ENCODE measurements at regions not wholly inside any gene's neighbourhood (a gene's known extent, or its start where the extent isn't known, plus 50 kb on each side); places are given as distances from the start of the nearest gene placed in this dataset.

DNA sequence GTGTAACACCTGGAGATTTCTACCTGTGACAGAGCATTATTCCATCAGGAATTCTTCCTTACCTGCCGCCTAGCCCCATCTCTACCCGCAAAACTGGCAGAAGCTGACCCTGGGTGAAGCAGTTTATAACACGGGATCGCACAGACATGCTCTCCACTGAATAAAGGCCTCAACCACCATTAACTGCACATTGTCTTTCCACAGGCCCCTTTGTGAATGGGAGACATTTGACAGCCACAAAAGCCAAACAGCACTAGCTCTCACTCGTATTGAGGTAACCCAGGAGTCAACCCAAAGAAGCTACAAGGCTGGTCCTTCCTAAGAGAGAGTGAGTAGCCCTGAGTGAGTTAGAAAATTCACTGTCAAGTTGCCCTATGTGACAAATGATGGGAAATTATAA is 135.6 kb downstream of the RCN1 start (continued):
- TF ChIP-seq, protein P1, sequence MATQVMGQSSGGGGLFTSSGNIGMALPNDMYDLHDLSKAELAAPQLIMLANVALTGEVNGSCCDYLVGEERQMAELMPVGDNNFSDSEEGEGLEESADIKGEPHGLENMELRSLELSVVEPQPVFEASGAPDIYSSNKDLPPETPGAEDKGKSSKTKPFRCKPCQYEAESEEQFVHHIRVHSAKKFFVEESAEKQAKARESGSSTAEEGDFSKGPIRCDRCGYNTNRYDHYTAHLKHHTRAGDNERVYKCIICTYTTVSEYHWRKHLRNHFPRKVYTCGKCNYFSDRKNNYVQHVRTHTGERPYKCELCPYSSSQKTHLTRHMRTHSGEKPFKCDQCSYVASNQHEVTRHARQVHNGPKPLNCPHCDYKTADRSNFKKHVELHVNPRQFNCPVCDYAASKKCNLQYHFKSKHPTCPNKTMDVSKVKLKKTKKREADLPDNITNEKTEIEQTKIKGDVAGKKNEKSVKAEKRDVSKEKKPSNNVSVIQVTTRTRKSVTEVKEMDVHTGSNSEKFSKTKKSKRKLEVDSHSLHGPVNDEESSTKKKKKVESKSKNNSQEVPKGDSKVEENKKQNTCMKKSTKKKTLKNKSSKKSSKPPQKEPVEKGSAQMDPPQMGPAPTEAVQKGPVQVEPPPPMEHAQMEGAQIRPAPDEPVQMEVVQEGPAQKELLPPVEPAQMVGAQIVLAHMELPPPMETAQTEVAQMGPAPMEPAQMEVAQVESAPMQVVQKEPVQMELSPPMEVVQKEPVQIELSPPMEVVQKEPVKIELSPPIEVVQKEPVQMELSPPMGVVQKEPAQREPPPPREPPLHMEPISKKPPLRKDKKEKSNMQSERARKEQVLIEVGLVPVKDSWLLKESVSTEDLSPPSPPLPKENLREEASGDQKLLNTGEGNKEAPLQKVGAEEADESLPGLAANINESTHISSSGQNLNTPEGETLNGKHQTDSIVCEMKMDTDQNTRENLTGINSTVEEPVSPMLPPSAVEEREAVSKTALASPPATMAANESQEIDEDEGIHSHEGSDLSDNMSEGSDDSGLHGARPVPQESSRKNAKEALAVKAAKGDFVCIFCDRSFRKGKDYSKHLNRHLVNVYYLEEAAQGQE (IDR thresholded peaks at IDR 0.05; ENCODE audit: low read depth, low read length), result no peak

DNA sequence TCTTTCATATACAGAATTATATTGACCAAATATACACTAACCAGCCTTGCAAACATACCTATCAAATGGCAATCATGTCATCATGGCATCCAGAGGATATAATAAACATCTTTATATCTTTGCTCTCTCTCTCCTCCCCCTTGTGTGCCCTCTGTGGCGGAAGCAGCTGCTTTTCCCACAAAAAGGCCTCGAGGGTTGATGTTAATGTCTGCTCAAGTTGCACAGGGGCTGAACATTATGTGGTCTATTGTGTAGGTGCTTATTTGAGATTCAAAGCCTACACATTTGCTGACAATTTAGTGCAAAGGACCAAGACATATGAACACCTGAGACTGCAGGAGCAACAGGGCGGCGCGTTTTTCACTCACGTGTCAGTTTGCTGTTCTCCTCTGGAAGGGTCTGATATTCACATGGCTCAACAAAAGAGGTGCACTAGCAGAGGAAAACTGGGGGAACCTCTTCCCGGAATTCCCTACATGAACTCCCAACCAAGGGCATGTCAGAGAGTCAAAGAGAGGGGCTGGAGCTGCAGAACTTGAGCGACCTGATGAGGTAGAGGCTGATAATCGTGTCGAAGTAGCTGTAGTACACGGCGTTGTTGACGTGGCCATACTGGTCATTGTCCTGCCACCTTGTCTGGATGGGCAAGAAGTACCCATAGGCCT is 138.8 kb downstream of the RCN1 start:
- FAIRE-seq (no peak), DNase-seq (ENCODE audit: low read depth, low spot score) (no peak), ATAC-seq (no peak)
- no peaks in the 10 kb centered on the region for H3K9me3 ChIP-seq (replicated peaks; ENCODE audit: control insufficient read depth, insufficient read depth, low read length)
- intact Hi-C loops (cut with micrococcal nuclease; ENCODE audit: unreplicated experiment) (no loop called here), in situ Hi-C loops (cut with MboI) (no loop called here)
- POLR2A ChIA-PET, result no interaction called here
- RAD21 ChIA-PET (ENCODE audit: unreplicated experiment), result no interaction called here
- no peaks in the 10 kb centered on the region for H4K20me1 ChIP-seq (ENCODE audit: control insufficient read depth, insufficient read depth)
- H3K27me3 ChIP-seq (replicated peaks in 1 of 2; ENCODE audit: control insufficient read depth in 2 of 2, insufficient read depth in 2 of 2, low read length in 1 of 2), result no peaks in the 10 kb centered on the region; a peak in 1 of 4 replicates
- TF ChIP-seq, protein P2, sequence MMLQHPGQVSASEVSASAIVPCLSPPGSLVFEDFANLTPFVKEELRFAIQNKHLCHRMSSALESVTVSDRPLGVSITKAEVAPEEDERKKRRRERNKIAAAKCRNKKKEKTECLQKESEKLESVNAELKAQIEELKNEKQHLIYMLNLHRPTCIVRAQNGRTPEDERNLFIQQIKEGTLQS (IDR thresholded peaks at IDR 0.05; ENCODE audit: borderline replicate concordance, extremely low read depth, low read depth, low read length), result no peak
- no peak for TF ChIP-seq EED (IDR thresholded peaks at IDR 0.05; ENCODE audit: low read depth)
- CTCF ChIA-PET, result interaction anchor here (0.8 to 1.8 kb wide), 5 partner anchors 8 to 989 kb away, joined by 3 to 4 read pairs (median 3); no protein-coding TSS in a partner anchor
- no peaks in the 10 kb centered on the region for H3K4me1 ChIP-seq (ENCODE audit: control insufficient read depth, insufficient read depth, low read length)
- no peak overlapping the region for H3K27ac ChIP-seq (ENCODE audit: control insufficient read depth, insufficient read depth)
- H3K79me2 ChIP-seq (ENCODE audit: control insufficient read depth, insufficient read depth, low read length), result no peaks in the 10 kb centered on the region
- H3K36me3 ChIP-seq (ENCODE audit: control insufficient read depth in 2 of 2, insufficient read depth in 2 of 2, low read length in 1 of 2), result no peaks in the 10 kb centered on the region
- H3K4me3 ChIP-seq, result no peak overlapping the region
- no peak overlapping the region for H3K4me2 ChIP-seq (ENCODE audit: control insufficient read depth, insufficient read depth)
- no peak overlapping the region for H2AFZ ChIP-seq (ENCODE audit: control insufficient read depth, low read depth, low read length)
- WGBS (ENCODE audit: insufficient coverage, insufficient replicate concordance, low lambda C conversion rate, missing lambda C conversion rate), result 52% methylated on average over 13 of the region's 13 CpGs
- no TSS peak for BruUV-seq (replicated peaks)
- SMC1A ChIA-PET (ENCODE audit: uncharacterized antibody, unreplicated experiment), result interaction anchor here (0.6 kb wide), 2 partner anchors 267 to 482 kb away, joined by 4 read pairs; no protein-coding TSS in a partner anchor
- no peak overlapping the region for H3K9ac ChIP-seq (ENCODE audit: control insufficient read depth, insufficient read depth, low read length)

All from GM12878 (cell line).